Lower leg skin (tissue), 3 donors: ENCODE measurements at regions not wholly inside any gene's neighbourhood (a gene's known extent, or its start where the extent isn't known, plus 50 kb on each side); places are given as distances from the start of the nearest gene placed in this dataset.

Experiments used
- CTCF ChIP-seq, 3 donors: fragments of 450-650 bp; IDR thresholded peaks; one replicate each; pipeline ENCODE4 v1.5.1; 2016; ENCODE audit warnings: antibody characterized with exemption in 3 of 3, mild to moderate bottlenecking in 3 of 3, moderate library complexity in 2 of 3
- POLR2A ChIP-seq, 2 donors: fragments of 450-650 bp; IDR thresholded peaks; one replicate each; pipeline ENCODE4 v1.6.1; 2016 to 2017; ENCODE audit warnings: antibody characterized with exemption in 2 of 2, mild to moderate bottlenecking in 1 of 2, moderate library complexity in 1 of 2

GRCh38 chr22:44407171-44407986, 90.7 kb downstream of the RTL6 start:
- TF ChIP-seq CTCF (IDR thresholded peaks at IDR 0.05) (no peak), POLR2A (IDR thresholded peaks at IDR 0.05) (no peak)
